Parathyroid adenoma (tissue), 2 donors: ENCODE measurements at regions not wholly inside any gene's neighbourhood (a gene's known extent, or its start where the extent isn't known, plus 50 kb on each side); places are given as distances from the start of the nearest gene placed in this dataset.

Experiments used
- H2AFZ ChIP-seq: fragments of 300-600 bp; sonication (generic); one replicate; pipeline ENCODE4 v1.7.0; 2017; ENCODE audit warnings: antibody characterized with exemption, mild to moderate bottlenecking
- H3K27ac ChIP-seq: fragments of 300-600 bp; sonication (generic); one replicate; pipeline ENCODE4 v1.7.0; 2017
- H3K27me3 ChIP-seq: fragments of 300-600 bp; sonication (generic); one replicate; pipeline ENCODE4 v1.7.0; 2017; ENCODE audit warnings: low read length; ENCODE audit not compliant: control insufficient read depth, insufficient read depth
- H3K36me3 ChIP-seq: fragments of 300-600 bp; sonication (generic); one replicate; pipeline ENCODE4 v1.7.0; 2017; ENCODE audit warnings: low read length; ENCODE audit not compliant: control insufficient read depth, insufficient read depth
- H3K4me1 ChIP-seq: fragments of 300-600 bp; sonication (generic); one replicate; pipeline ENCODE4 v1.7.0; 2017; ENCODE audit warnings: control low read depth
- H3K4me2 ChIP-seq: fragments of 300-600 bp; sonication (generic); one replicate; pipeline ENCODE4 v1.7.0; 2017; ENCODE audit warnings: low read length
- H3K4me3 ChIP-seq: fragments of 300-600 bp; sonication (generic); one replicate; pipeline ENCODE4 v1.7.0; 2017; ENCODE audit warnings: low read depth, low read length
- H3K79me2 ChIP-seq: fragments of 300-600 bp; sonication (generic); one replicate; pipeline ENCODE4 v1.7.0; 2017; ENCODE audit warnings: control low read depth
- H3K9ac ChIP-seq: fragments of 300-600 bp; sonication (generic); one replicate; pipeline ENCODE4 v1.7.0; 2017; ENCODE audit warnings: mild to moderate bottlenecking
- H3K9me3 ChIP-seq: fragments of 300-600 bp; sonication (generic); one replicate; pipeline ENCODE4 v1.7.0; 2017; ENCODE audit warnings: low read length; ENCODE audit not compliant: control insufficient read depth
- TF ChIP-seq, protein P1 (sequence below): fragments of 300-600 bp; sonication (generic); IDR thresholded peaks from one replicate; pipeline ENCODE4 v1.7.0; 2017; ENCODE audit warnings: antibody characterized with exemption, mild to moderate bottlenecking
- donor health status: primary hyperparathyroidism.

DNA sequence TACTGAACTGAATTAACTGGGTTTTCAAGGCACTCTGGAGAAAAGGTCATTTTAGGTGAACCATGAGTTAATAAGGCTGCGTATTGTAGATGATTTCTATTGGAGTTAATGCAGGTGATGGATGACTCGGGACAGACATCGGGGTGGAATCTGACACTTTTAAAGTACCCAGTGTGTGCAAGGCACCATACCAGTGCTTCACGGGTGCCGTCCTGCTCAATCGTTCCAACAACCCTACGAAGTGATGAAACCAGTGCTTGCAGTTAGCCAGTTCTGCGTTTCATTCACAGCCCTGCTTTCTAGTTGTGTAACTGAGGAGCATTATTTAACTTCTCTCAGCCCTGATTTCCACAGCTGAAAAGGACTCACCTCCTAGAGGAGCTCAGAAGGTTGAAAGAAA, 216.5 kb downstream of the BARX2 start:
- Histone ChIP-seq H3K36me3 (no peaks in the 10 kb centered on the region), H3K4me3 (no peak overlapping the region), H3K79me2 (no peaks in the 10 kb centered on the region), H3K4me1 (no peaks in the 10 kb centered on the region), H3K9me3 (no peaks in the 10 kb centered on the region), H3K4me2 (no peak overlapping the region), H3K27me3 (no peaks in the 10 kb centered on the region), H2AFZ (no peak overlapping the region), H3K9ac (no peak overlapping the region), H3K27ac (no peak overlapping the region)
- TF ChIP-seq, protein P1, sequence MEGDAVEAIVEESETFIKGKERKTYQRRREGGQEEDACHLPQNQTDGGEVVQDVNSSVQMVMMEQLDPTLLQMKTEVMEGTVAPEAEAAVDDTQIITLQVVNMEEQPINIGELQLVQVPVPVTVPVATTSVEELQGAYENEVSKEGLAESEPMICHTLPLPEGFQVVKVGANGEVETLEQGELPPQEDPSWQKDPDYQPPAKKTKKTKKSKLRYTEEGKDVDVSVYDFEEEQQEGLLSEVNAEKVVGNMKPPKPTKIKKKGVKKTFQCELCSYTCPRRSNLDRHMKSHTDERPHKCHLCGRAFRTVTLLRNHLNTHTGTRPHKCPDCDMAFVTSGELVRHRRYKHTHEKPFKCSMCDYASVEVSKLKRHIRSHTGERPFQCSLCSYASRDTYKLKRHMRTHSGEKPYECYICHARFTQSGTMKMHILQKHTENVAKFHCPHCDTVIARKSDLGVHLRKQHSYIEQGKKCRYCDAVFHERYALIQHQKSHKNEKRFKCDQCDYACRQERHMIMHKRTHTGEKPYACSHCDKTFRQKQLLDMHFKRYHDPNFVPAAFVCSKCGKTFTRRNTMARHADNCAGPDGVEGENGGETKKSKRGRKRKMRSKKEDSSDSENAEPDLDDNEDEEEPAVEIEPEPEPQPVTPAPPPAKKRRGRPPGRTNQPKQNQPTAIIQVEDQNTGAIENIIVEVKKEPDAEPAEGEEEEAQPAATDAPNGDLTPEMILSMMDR: no peak

DNA sequence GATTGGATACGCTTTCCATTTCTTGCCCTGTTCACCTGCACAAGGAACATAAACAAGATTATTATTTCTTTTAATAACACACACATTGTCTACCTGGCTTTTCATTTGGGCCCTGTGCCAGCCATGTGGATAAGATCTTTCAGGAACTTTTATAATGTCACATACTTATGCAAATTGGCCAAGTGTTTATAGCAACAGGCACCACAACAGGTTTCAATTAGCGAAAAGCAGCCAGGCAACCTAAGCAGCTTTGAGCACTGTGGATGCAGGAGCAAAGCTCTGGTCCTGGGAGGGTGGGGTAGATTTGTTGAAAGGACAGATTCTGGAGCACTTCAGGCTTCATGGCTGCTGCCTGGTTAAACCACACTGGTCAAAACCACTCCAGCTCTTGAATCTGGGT, 217.4 kb downstream of the BARX2 start:
- Histone ChIP-seq H3K79me2 (no peaks in the 10 kb centered on the region), H3K36me3 (no peaks in the 10 kb centered on the region), H2AFZ (no peak overlapping the region), H3K27ac (no peak overlapping the region), H3K4me1 (no peaks in the 10 kb centered on the region), H3K9me3 (no peaks in the 10 kb centered on the region), H3K27me3 (no peaks in the 10 kb centered on the region), H3K4me3 (no peak overlapping the region), H3K4me2 (no peak overlapping the region), H3K9ac (no peak overlapping the region)
- TF ChIP-seq, protein P1: no peak

DNA sequence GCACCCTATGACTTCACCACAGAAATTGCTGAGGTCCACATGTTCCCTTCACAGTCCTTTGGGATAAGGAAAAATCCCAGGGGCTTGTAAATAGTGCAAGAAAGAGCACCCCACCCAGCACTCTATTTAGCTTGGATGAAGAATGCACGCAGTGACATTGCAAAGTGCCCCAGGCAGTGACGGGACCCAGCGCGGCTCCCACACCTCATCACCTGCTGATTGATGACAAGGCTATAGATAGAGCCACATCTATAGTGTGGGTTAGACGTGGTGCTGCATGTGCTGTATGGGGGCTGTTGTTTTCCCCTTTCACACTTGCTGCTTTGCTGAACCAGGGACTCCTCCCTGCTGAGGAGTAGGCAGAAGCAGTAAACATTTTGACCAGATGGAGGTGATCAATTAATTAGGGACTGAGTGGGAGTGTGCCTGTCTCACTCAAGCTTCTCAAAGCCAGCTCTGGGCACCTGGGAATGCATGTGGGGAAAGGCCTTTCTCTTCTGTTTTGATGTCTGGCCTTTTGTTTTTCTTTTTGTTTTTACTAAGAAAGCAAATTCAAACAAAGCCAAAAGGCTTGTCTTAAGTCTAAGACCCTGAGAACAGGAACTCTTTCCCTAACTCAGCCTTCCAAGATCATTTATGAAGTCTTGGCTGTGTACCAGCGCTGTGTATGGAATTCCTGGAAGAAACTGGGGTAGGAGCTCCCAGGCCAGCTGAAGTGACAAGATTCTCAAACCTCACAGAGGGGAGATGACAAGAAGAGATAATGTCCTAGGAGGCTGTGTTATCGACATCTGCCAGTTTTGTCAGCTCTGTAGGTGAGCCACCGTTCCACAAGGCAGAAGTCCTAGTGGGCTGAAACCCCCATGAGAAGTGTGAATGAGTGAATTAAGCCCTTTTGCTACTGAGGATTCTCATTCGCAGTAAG, 219.7 kb downstream of the BARX2 start:
- Histone ChIP-seq H3K4me1 (no peaks in the 10 kb centered on the region), H2AFZ (no peak overlapping the region), H3K4me2 (no peak overlapping the region), H3K9me3 (no peaks in the 10 kb centered on the region), H3K4me3 (no peak overlapping the region), H3K79me2 (no peaks in the 10 kb centered on the region), H3K36me3 (no peaks in the 10 kb centered on the region), H3K9ac (no peak overlapping the region), H3K27ac (no peak overlapping the region), H3K27me3 (no peaks in the 10 kb centered on the region)
- TF ChIP-seq, protein P1: no peak

DNA sequence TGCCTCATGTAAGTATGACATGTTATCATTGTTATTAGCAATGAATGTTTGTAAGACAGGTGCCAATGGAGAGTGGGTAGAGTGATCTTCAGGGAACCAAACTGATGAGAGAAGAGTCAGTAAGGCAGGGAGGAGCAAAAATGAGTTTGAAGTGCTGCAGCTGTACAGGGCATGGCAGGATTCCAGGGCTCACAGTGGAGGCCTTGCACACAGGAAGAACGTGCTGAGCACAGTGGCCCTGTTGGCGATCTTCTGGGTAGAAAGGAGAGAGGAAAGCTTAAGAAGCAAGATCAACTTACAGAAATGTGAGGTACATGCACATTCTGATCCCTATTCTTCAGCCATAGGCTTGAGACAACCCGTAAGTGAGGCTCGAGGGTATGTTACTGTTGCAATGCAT, 219.3 kb upstream of the TMEM45B start:
- Histone ChIP-seq H3K4me2 (no peak overlapping the region), H3K27ac (no peak overlapping the region), H3K4me1 (no peaks in the 10 kb centered on the region), H3K36me3 (no peaks in the 10 kb centered on the region), H3K9ac (no peak overlapping the region), H3K79me2 (no peaks in the 10 kb centered on the region), H2AFZ (no peak overlapping the region), H3K9me3 (no peaks in the 10 kb centered on the region), H3K4me3 (no peak overlapping the region), H3K27me3 (no peaks in the 10 kb centered on the region)
- TF ChIP-seq, protein P1: no peak

DNA sequence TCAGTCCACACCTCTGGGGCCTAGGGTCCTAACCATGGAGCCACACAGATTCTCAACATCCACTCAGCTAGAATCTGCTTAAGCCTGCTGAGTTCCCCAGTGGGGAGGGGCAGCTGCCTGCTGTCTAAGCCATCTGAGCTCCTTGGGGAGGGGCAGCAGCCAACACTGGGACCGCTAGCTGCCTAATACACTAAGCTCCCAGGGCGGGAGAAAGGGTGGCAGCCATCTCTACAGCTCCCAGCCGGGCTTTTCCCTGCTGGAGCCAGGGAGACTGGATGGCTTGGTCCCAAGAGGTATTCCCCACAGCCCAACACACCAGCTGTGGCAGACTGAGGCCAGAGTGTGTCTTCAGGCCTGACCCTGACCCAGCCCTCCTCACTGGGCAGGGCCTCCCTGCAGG, 217.3 kb upstream of the TMEM45B start:
- no peak overlapping the region for H2AFZ ChIP-seq
- H3K4me1 ChIP-seq: no peaks in the 10 kb centered on the region
- H3K36me3 ChIP-seq: no peaks in the 10 kb centered on the region
- no peaks in the 10 kb centered on the region for H3K27me3 ChIP-seq
- H3K4me3 ChIP-seq: no peak overlapping the region
- H3K9ac ChIP-seq: no peak overlapping the region
- no peaks in the 10 kb centered on the region for H3K79me2 ChIP-seq
- no peaks in the 10 kb centered on the region for H3K9me3 ChIP-seq
- no peak overlapping the region for H3K27ac ChIP-seq
- no peak overlapping the region for H3K4me2 ChIP-seq
- TF ChIP-seq, protein P1: no peak
